Keratinocyte (primary cell): ENCODE measurements at regions not wholly inside any gene's neighbourhood (a gene's known extent, or its start where the extent isn't known, plus 50 kb on each side); places are given as distances from the start of the nearest gene placed in this dataset.

ENCODE experiments used
- DNase-seq: peaks from one replicate; pipeline ENCODE4 v3.0.0-alpha.2; 2011; ENCODE audit warnings: low read depth, missing footprints, low spot score
- FAIRE-seq: peaks from 2 replicates; lab custom pipeline; 2011; peaks lifted over from hg19 to GRCh38; lab: Jason Lieb, UNC
- H2AFZ ChIP-seq: 2 replicates; pipeline ENCODE4 v1.6.0; 2012; ENCODE audit warnings: low read length, control low read depth, inconsistent platforms; ENCODE audit not compliant: control insufficient read depth
- H3K27ac ChIP-seq: 2 replicates; pipeline ENCODE4 v1.5.1; 2011; ENCODE audit warnings: low read length; ENCODE audit not compliant: control insufficient read depth, insufficient read depth
- H3K27me3 ChIP-seq: 3 replicates; pipeline ENCODE4 v1.6.0; 2011; ENCODE audit warnings: low read length; ENCODE audit not compliant: control insufficient read depth, insufficient read depth; ENCODE audit errors: extremely low read depth
- H3K36me3 ChIP-seq, 2 experiments: 2 replicates in 1 of 2; 3 replicates in 1 of 2; pipeline ENCODE4 v1.5.1; 2011; ENCODE audit warnings: low read length in 2 of 2, mild to moderate bottlenecking in 1 of 2; ENCODE audit not compliant: control insufficient read depth in 2 of 2, insufficient read depth in 2 of 2; ENCODE audit errors: extremely low read depth in 1 of 2
- H3K4me1 ChIP-seq: 3 replicates; pipeline ENCODE4 v1.5.1; 2011; ENCODE audit warnings: low read length; ENCODE audit not compliant: control insufficient read depth, insufficient read depth; ENCODE audit errors: extremely low read depth
- H3K4me2 ChIP-seq: 3 replicates; pipeline ENCODE4 v1.6.0; 2011; ENCODE audit warnings: low read depth, low read length; ENCODE audit not compliant: control insufficient read depth, insufficient read depth; ENCODE audit errors: extremely low read depth
- H3K4me3 ChIP-seq, 3 experiments: fragments of 200-600 bp in 1 of 3; sonication (generic) in 1 of 3; 2 replicates in 2 of 3; 3 replicates in 1 of 3; pipeline ENCODE4 v1.5.1; 2011 to 2016; ENCODE audit warnings: low read length in 3 of 3, mild to moderate bottlenecking in 3 of 3, control low read depth in 2 of 3, inconsistent platforms in 1 of 3, low read depth in 1 of 3, mixed read lengths in 1 of 3, mixed run types in 1 of 3, moderate library complexity in 1 of 3; ENCODE audit not compliant: control insufficient read depth in 2 of 3, insufficient read depth in 2 of 3; ENCODE audit errors: extremely low read depth in 1 of 3
- H3K79me2 ChIP-seq: 2 replicates; pipeline ENCODE4 v1.6.0; 2012; ENCODE audit warnings: low read length; ENCODE audit not compliant: control insufficient read depth, insufficient read depth
- H3K9ac ChIP-seq: 3 replicates; pipeline ENCODE4 v1.6.0; 2011; ENCODE audit warnings: low read length; ENCODE audit not compliant: control insufficient read depth, insufficient read depth; ENCODE audit errors: extremely low read depth
- H3K9me1 ChIP-seq: 3 replicates; pipeline ENCODE4 v1.6.0; 2011; ENCODE audit warnings: low read length; ENCODE audit not compliant: control insufficient read depth, insufficient read depth; ENCODE audit errors: extremely low read depth
- H3K9me3 ChIP-seq: 2 replicates; pipeline ENCODE4 v1.5.1; 2012; ENCODE audit warnings: low read depth, low read length; ENCODE audit not compliant: control insufficient read depth
- H4K20me1 ChIP-seq: 3 replicates; pipeline ENCODE4 v1.6.0; 2011; ENCODE audit warnings: low read length; ENCODE audit not compliant: control insufficient read depth, insufficient read depth; ENCODE audit errors: extremely low read depth
- CTCF ChIP-seq, 3 experiments: IDR thresholded peaks in 1 of 3; conservative IDR thresholded peaks in 1 of 3; optimal IDR thresholded peaks in 1 of 3; 2 replicates in 2 of 3; 3 replicates in 1 of 3; pipeline versions ENCODE3 to v1.5.1; 2011; ENCODE audit warnings: low read length in 3 of 3, mild to moderate bottlenecking in 3 of 3, moderate library complexity in 2 of 3, control low read depth in 1 of 3, inconsistent platforms in 1 of 3; ENCODE audit not compliant: insufficient read depth in 2 of 3; ENCODE audit errors: extremely low read depth in 1 of 3
- EZH2 ChIP-seq: IDR thresholded peaks from one replicate; pipeline ENCODE4 v1.6.1; 2012; ENCODE audit warnings: inconsistent platforms, mild to moderate bottlenecking, low read length, moderate library complexity
- dilution Hi-C: fragments of 300-500 bp; cut with MboI; formaldehyde crosslinking; loops from one replicate; pipeline ENCODE4 v1.7.0; 2020; ENCODE audit warnings: low sequenced_read_pairs; ENCODE audit not compliant: extremely low pct_ligation_motif_present

DNA sequence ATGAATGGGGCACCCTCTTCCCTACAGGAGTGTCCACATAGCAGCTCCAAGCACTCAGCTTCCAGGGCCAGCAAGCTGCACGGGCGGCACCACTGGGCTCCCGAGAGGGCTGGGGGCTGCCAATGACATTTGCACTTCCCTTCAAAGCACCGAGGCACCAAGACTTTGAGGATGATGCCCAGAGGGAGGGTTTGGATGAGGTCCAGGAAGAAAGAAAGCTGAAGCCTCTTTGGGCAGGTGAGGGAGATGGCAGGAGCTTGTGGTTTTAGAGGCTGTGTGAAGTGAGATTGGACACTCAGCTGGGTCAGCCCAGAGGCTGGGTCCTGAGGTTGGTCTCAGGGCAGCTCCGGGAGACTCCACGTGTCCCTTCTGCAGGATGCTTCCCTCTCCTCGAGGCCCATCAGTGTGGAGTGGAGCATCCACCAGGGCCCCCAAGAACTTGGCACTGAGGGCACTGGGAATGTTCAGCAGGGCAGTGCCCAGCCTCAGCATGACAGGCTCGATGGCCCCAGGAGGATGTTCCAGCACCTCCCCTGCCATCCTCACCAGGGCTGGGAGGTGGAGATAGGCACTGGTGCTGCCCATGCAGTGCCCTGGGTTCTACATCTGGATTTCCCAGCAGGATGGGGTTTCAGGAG lies 54.9 kb upstream of the IGFBP3 start:
- dilution Hi-C loops: no loop called here
- DNase-seq (no peak), FAIRE-seq (no peak)
- Histone ChIP-seq H3K27ac (no peak overlapping the region), H3K4me1 (peaks cover 22% of the 10 kb centered on the region), H4K20me1 (no peaks in the 10 kb centered on the region), H3K4me2 (no peak overlapping the region), H3K9me1 (no peaks in the 10 kb centered on the region), H3K4me3 (no peak overlapping the region), H3K79me2 (no peaks in the 10 kb centered on the region), H3K27me3 (no peaks in the 10 kb centered on the region), H2AFZ (no peak overlapping the region), H3K9ac (no peak overlapping the region), H3K36me3 (no peaks in the 10 kb centered on the region), H3K9me3 (no peaks in the 10 kb centered on the region)
- TF ChIP-seq EZH2 (no peak), CTCF (optimal IDR thresholded peaks at IDR 0.05 in 1 of 3, IDR thresholded peaks at IDR 0.05 in 1 of 3, conservative IDR thresholded peaks at IDR 0.05 in 1 of 3; ENCODE audit: extremely low read depth in 1 of 3, insufficient read depth in 2 of 3, low read length in 3 of 3) (no peak)

GRCh38 chr7:45975367-45975766 lies 54.3 kb upstream of the IGFBP3 start:
- Histone ChIP-seq H3K9me1 (no peaks in the 10 kb centered on the region), H3K27ac (no peak overlapping the region), H3K4me3 (no peak overlapping the region), H3K9me3 (no peaks in the 10 kb centered on the region), H3K36me3 (no peaks in the 10 kb centered on the region), H3K9ac (no peak overlapping the region), H3K4me1 (peaks cover 18% of the 10 kb centered on the region), H2AFZ (no peak overlapping the region), H3K4me2 (no peak overlapping the region), H4K20me1 (no peaks in the 10 kb centered on the region), H3K79me2 (no peaks in the 10 kb centered on the region), H3K27me3 (no peaks in the 10 kb centered on the region)
- DNase-seq: no peak
- dilution Hi-C loops: no loop called here
- FAIRE-seq: no peak
- TF ChIP-seq CTCF (optimal IDR thresholded peaks at IDR 0.05 in 1 of 3, IDR thresholded peaks at IDR 0.05 in 1 of 3, conservative IDR thresholded peaks at IDR 0.05 in 1 of 3; ENCODE audit: extremely low read depth in 1 of 3, insufficient read depth in 2 of 3, low read length in 3 of 3) (no peak), EZH2 (no peak)
